GM21723 (cell line): ENCODE measurements at regions not wholly inside any gene's neighbourhood (a gene's known extent, or its start where the extent isn't known, plus 50 kb on each side); places are given as distances from the start of the nearest gene placed in this dataset.
"Not testable (repeated sequence)": the region's sequence is repeated elsewhere in the genome, so short reads cannot be mapped to it uniquely, and the experiment has no call there.

Experiments
- ATAC-seq: cut with Tn5 transposase; IDR thresholded peaks from one replicate; pipeline ENCODE4 v1.9.1; 2021; ENCODE audit warnings: mild to moderate bottlenecking, moderate library complexity; ENCODE audit not compliant: unreplicated experiment

GRCh38 chr6:165850434-165851019, 187.5 kb upstream of the PDE10A start:
- ATAC-seq = peak; percentile 91

DNA sequence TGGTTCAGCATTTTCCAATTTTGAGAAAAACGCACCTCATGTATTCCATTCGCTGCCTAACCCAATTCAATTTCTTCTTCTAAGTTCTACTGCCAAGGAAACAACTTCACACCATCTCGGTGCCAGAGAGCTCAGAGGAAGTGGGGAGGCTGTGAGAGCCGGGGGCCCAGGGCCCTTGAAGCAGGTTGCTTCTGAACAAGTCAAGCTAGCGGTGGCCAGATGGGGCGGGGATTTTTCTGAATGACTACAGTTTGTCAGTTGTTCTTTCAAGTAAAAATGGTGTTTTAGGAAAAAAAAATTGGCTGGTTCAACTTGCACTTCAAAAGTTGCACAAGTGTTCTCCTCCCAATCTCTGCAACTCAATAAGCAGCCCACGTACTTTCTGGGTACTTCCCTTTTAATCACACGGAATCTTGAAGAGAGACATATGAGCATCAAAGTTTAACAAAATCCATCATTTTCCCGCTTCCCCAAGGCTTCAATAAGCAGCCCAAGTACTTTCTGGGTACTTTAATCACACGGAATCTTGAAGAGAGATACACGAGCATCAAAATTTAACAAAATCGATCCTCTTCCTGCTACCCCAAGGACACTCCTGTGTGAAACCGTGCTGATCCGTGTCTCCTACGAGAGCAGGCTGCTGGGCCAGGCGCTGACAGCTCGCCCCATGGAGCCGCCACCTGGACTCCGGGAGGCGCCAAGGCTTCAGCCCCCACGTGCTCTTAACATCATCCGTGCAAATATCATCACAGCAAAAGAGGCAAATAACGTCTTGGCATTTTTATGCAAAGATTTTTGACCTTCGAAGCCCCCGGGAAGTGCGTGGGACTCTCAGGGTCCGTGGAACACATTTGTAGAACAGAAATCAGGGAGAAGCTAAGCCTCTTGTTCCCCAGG, 186.7 kb upstream of the PDE10A start:
- ATAC-seq = no peak

GRCh38 chr6:165848086-165848426, 185.0 kb upstream of the PDE10A start:
- ATAC-seq = no peak

DNA sequence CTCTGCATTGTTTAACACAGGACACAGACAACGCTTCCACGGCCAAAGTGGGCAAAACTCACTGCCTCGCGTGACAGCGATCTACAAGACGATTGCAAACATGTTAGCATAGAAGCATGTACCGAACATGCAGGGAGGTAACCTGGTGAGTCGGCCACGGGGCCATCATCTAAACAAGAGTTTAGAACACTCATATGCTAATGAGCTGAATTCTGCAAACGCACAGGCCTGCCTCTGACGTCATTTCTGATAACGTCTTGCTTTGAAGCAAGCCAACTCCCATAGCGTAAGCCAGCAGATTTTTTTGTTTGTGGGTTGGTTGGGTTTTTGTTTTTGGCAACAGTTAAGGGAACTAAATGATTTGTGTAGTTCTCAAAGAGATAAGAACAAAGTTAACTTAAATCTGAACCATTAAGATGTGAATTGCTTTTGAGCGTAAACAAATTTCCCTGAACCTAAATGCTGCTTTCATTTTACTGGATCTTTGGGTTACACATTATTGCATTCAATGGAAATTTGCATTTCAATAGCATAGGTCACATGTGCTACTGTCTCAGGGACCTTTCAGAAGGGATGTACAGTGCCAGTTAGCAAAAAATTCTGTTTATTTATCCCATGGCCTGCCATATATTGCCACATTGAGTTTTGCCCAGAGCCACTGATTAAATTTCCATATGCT, 184.5 kb upstream of the PDE10A start:
- ATAC-seq = no peak

GRCh38 chr6:165846123-165846966, 183.3 kb upstream of the PDE10A start:
- ATAC-seq = no peak

DNA sequence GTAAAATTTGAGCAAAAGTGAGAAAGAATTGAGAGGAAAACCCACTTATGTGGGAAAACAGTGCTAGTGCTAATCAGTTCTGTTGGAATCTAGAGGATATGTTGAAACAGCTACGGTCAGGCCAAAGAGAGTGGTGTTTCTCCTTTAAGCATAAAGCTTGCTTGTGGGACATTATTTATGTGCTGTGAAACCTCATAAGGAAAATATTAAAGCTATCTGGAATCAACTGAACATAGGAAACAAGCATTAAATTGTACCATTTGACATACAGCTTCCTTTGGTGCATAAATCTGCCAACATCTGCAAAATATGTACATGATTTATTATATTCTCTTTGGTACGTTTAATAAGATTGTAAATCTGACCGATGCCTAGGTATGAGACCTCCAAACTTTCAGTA, 182.5 kb upstream of the PDE10A start:
- ATAC-seq = no peak

- ATAC-seq = no peak
These were observed 181.8 kb upstream of the PDE10A start for GRCh38 chr6:165844801-165845364.

- no peak for ATAC-seq
These were observed 181.2 kb upstream of the PDE10A start for GRCh38 chr6:165844232-165844631.

GRCh38 chr6:165843568-165844113, 180.6 kb upstream of the PDE10A start:
- ATAC-seq = no peak

GRCh38 chr6:165843121-165843520, 180.1 kb upstream of the PDE10A start:
- ATAC-seq = no peak

DNA sequence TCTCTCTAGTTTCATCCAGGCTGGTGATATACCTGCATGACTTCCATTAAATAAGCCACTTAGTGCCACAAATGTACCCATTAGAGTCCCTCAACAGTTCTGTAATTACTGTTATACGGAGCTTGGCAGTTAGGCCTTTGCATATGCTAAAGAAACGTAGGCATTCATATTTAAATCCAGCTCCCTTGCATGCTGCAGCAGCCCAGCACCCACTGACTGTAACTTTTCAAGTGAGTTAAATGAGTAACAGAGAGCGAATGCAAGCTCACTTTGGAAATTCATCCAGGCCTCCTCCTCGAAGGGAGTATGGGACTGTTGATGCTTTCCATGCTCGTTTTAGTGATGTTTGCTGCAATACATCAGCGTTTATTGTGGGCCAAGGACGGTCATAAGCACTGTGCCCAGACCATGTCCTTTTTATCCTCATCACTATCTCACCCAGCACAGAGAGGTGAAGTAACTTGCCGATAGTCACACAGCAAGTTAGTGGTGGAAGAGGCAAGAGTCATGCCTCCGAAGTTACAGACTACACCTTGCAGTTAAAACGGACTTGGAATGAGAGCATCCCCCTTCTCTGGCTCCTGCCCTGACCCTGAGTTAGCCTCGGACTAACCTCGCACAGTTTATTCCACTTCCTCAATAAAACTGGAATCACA, 179.4 kb upstream of the PDE10A start:
- no peak for ATAC-seq

- ATAC-seq = no peak
These were observed 178.1 kb upstream of the PDE10A start for GRCh38 chr6:165841153-165841558.

DNA sequence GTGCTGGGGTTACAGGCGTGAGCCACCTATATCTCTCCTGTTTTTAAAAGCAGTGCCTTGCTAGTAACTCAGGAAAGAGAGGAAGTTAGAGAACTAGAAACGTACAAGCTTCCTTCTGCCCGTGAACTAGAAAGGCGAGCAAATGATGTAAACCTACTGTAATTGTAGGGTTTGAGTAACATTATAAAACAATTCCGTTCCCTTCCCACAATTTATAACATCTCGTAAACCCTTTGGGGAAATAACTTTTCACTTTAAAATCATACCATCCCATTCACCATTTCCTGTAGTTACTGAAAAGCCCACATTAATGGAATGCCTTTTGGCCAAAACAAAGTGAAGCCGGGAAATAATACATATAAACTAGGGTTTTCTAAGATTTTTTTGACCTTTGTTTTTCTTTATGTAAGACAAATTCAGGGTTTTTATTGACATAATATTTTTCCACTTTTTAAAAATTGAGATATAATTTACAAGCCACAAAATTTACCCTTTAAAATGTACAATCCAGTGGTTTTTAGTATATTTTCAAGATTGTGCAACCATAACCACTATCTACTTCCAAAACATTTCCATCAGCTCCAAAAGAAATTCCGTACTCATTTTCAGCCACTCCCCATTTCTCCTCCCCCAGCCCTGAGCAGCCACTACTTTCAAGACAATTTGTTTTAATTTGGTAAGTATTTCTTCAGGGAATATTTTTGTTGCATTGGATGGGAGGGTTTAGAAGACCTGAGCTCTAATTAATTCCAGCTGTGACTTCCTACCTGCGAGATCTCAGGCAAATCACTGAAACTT, 175.1 kb upstream of the PDE10A start:
- no peak for ATAC-seq

- ATAC-seq = not testable (repeated sequence)
These were observed 173.6 kb upstream of the PDE10A start for GRCh38 chr6:165836648-165837047.

DNA sequence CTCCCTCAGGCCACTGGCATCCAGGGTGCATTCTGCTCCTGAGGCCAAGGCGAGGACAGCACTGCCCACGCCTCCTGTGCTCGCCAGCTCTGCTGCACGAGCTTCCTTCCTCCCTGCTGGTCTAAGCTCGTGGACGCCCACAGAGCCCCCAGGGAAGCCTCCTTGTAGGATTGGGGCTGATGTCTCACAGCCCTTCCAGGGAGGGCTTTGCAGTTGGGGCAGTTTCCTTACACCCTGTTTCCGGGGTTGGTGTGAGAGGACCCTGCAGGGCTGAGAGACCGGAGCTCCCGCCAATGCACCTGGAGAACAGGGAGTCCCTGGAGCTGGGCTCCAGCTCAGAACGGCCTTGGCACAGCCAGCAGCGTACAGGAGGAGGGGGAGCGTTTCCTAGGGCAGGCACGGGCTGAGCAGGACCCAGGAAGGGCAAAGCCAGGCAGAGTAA, 172.4 kb upstream of the PDE10A start:
- no peak for ATAC-seq

DNA sequence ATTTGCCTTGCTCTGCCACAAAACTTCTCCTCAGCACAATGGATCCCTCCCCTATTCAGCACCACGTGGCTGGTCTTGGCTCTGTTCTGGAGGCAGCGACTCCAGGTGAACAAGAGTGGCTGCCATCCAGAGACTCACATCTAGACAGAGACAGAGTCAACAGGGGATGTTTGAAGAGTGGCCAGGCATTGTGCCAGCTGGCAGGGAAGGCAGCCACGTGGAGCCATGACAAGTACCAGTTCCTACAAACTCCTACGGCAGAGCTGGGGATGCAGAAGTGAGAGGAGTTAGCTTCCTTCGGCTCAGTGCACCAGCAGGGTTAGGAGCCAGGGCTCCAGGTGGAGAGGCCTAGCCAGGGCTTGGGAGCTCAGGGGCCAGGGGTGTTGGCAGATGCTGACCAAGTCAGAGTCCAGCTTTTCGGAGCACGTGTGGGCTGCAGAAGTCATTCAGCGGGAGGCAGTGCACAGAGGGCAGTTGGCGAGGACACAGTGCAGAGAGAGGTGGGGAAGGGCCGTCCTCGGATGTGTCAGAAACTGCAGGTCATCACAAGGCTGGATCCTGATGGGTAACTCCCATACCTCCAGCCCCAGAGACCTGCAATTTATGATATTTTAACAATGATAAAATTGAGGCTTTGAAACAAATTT, 171.7 kb upstream of the PDE10A start:
- no peak for ATAC-seq

DNA sequence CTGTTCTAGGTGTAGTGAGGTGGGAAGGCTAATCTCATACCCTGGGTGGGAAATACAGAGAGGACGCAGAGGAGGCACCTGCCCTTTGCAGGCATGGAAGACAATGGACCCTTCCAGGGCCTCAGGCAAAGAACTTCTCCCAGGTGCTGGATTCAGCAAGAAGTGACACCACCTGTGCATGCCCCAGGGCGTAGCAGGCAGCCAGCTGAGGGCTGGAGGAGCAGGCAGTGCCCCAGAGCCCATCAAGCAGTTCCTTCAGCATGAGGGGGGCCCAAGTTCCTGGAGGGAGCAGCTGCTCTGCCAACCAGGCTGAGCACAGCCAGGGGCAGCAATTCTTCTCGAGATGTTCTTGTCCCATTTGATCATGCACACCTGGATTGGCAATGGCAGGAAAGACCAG, 170.3 kb upstream of the PDE10A start:
- ATAC-seq = no peak

DNA sequence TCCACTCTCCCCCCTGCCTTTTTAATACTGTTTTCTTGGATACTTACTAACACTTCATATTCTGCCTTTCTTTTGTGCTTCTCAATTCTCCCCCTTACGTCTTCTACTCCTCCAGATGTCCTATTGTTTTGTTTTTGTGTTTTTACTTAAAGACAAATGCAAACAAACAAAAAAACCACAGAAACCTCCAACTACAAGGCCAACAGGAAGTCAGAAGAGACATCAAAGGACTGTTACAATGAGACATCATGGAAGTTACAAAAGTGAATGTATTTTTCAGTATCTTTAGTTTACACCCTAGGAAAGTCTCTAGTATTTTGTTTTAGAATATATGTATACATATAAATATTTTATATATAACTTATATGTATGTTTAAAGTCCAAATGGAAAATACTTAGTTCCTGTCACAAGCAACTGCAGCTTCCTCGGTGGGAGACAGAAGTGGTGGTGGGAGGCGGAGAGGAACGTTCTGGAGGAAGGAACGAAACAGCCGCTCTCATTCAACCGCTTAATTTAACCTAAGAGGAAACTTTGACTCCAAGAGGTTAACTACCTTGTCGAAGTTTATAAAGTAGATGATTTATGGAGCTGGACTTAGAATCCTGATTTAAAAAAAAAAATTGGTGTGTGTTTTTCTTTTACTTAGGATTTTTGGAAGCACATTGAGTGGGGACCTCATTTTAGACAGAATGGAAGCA, 168.9 kb upstream of the PDE10A start:
- no peak for ATAC-seq
